ENCODE measurements at regions not wholly inside any gene's neighbourhood (a gene's known extent, or its start where the extent isn't known, plus 50 kb on each side); places are given as distances from the start of the nearest gene placed in this dataset.

DNA sequence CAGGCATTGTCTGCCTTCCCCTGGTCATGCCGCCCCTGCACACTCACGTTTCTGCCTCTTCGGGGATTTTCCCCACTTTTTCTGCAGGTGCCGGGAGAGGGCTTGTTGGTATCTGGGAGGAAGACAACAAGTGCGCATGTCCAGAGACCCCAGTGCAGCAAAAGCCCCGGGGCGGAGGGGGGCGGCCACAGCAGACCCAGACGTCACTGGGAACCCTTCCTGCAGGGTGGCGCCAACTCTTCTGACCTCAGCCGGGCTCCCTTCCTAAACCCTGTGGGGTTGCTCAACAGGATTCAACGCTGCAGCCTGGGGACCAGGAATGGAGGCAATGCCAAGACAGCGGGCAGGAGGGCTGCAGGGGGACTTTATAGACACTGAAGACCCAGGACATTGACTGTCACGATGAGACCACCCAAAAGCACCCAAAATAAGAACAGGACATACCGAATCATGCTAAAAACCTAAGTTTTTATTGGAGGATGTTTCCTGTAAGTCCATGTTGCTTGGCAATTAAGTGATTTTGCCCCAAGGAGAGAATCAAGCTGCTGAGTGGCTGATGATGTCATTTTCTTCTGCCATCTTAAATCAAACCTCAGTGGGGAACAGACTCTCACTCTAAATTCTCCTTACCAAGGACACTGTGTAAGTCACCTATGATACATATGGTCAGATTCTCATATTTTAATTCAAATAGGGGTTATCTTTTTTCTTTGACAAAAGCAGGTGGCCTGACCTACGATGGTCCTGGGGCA is 62.9 kb upstream of the SIMC1 start:
- H3K4me3 ChIP-seq (replicated peaks; ENCODE audit: insufficient read depth, low read length), result no peak overlapping the region
- H3K27ac ChIP-seq (replicated peaks), result no peak overlapping the region
- DNase-seq (ENCODE audit: low read depth in 1 of 2, low spot score in 1 of 2), result no peak
- TF ChIP-seq, protein P1, sequence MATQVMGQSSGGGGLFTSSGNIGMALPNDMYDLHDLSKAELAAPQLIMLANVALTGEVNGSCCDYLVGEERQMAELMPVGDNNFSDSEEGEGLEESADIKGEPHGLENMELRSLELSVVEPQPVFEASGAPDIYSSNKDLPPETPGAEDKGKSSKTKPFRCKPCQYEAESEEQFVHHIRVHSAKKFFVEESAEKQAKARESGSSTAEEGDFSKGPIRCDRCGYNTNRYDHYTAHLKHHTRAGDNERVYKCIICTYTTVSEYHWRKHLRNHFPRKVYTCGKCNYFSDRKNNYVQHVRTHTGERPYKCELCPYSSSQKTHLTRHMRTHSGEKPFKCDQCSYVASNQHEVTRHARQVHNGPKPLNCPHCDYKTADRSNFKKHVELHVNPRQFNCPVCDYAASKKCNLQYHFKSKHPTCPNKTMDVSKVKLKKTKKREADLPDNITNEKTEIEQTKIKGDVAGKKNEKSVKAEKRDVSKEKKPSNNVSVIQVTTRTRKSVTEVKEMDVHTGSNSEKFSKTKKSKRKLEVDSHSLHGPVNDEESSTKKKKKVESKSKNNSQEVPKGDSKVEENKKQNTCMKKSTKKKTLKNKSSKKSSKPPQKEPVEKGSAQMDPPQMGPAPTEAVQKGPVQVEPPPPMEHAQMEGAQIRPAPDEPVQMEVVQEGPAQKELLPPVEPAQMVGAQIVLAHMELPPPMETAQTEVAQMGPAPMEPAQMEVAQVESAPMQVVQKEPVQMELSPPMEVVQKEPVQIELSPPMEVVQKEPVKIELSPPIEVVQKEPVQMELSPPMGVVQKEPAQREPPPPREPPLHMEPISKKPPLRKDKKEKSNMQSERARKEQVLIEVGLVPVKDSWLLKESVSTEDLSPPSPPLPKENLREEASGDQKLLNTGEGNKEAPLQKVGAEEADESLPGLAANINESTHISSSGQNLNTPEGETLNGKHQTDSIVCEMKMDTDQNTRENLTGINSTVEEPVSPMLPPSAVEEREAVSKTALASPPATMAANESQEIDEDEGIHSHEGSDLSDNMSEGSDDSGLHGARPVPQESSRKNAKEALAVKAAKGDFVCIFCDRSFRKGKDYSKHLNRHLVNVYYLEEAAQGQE (IDR thresholded peaks at IDR 0.05; ENCODE audit: insufficient replicate concordance, low read depth), result no peak
- TF ChIP-seq, protein P2, sequence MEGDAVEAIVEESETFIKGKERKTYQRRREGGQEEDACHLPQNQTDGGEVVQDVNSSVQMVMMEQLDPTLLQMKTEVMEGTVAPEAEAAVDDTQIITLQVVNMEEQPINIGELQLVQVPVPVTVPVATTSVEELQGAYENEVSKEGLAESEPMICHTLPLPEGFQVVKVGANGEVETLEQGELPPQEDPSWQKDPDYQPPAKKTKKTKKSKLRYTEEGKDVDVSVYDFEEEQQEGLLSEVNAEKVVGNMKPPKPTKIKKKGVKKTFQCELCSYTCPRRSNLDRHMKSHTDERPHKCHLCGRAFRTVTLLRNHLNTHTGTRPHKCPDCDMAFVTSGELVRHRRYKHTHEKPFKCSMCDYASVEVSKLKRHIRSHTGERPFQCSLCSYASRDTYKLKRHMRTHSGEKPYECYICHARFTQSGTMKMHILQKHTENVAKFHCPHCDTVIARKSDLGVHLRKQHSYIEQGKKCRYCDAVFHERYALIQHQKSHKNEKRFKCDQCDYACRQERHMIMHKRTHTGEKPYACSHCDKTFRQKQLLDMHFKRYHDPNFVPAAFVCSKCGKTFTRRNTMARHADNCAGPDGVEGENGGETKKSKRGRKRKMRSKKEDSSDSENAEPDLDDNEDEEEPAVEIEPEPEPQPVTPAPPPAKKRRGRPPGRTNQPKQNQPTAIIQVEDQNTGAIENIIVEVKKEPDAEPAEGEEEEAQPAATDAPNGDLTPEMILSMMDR (IDR thresholded peaks at IDR 0.05; ENCODE audit: insufficient read depth, low read length), result no peak
- TF ChIP-seq GABPA (IDR thresholded peaks at IDR 0.05; ENCODE audit: low read depth), result no peak
- no peak for TF ChIP-seq SPI1 (IDR thresholded peaks at IDR 0.05; ENCODE audit: borderline replicate concordance, low read depth)
- TF ChIP-seq POLR2AphosphoS5 (IDR thresholded peaks at IDR 0.05; ENCODE audit: low read depth), result no peak
- H3K27me3 ChIP-seq (ENCODE audit: insufficient read depth, poor library complexity, severe bottlenecking), result peaks cover 4% of the 10 kb centered on the region

DNA sequence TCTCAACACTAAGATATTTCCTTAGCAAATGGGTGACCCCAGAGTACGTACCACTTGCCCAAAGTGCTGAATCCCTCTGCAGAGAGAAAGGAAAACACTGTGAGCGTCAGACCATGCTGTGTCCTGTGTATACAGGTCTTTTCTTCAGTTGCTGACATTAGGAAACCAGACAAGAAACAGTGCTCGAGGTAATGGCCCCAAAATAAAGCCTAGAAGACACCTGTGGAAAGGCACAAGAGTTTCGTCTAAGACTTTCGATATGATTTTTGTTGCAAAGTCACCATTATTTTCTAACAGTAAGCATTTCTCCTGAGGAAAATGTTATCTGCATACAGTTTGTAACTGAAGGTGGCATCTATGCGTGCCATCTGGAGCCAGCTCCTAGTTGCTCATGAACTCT is 62.0 kb upstream of the SIMC1 start:
- DNase-seq (ENCODE audit: low read depth in 1 of 2, low spot score in 1 of 2), result no peak
- TF ChIP-seq GABPA (IDR thresholded peaks at IDR 0.05; ENCODE audit: low read depth), result no peak
- no peak for TF ChIP-seq POLR2AphosphoS5 (IDR thresholded peaks at IDR 0.05; ENCODE audit: low read depth)
- TF ChIP-seq, protein P2 (IDR thresholded peaks at IDR 0.05; ENCODE audit: insufficient read depth, low read length), result no peak
- TF ChIP-seq SPI1 (IDR thresholded peaks at IDR 0.05; ENCODE audit: borderline replicate concordance, low read depth), result no peak
- TF ChIP-seq, protein P1 (IDR thresholded peaks at IDR 0.05; ENCODE audit: insufficient replicate concordance, low read depth), result no peak
- peaks cover 4% of the 10 kb centered on the region for H3K27me3 ChIP-seq (ENCODE audit: insufficient read depth, poor library complexity, severe bottlenecking)
- H3K4me3 ChIP-seq (replicated peaks; ENCODE audit: insufficient read depth, low read length), result no peak overlapping the region
- no peak overlapping the region for H3K27ac ChIP-seq (replicated peaks)

DNA sequence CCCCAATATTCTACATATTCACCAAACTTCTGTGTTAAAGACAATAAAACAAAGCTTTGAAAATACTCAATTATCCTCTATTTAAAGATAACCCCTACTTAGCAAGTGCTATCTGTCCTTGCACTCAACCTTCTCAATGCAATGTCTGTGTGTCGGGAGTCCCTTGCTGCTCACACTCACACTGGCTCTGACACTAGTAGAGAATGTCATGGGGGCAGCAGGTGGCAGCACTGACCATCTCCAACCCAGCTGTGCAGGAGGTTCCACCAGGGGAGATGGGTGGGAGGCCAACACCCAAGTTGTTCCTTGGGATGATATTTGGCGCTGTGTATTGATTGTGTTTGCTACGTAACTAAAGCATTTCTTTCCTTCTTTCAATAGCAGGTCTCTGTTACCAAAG is 59.4 kb upstream of the SIMC1 start:
- DNase-seq (ENCODE audit: low read depth in 1 of 2, low spot score in 1 of 2), result no peak
- H3K4me3 ChIP-seq (replicated peaks; ENCODE audit: insufficient read depth, low read length), result no peak overlapping the region
- peaks cover 4% of the 10 kb centered on the region for H3K27me3 ChIP-seq (ENCODE audit: insufficient read depth, poor library complexity, severe bottlenecking)
- H3K27ac ChIP-seq (replicated peaks), result no peak overlapping the region
- TF ChIP-seq, protein P1 (IDR thresholded peaks at IDR 0.05; ENCODE audit: insufficient replicate concordance, low read depth), result no peak
- TF ChIP-seq GABPA (IDR thresholded peaks at IDR 0.05; ENCODE audit: low read depth) (no peak), POLR2AphosphoS5 (IDR thresholded peaks at IDR 0.05; ENCODE audit: low read depth) (no peak), SPI1 (IDR thresholded peaks at IDR 0.05; ENCODE audit: borderline replicate concordance, low read depth) (no peak)
- TF ChIP-seq, protein P2 (IDR thresholded peaks at IDR 0.05; ENCODE audit: insufficient read depth, low read length), result no peak
